Vagina (tissue), 2 donors: ENCODE measurements at regions not wholly inside any gene's neighbourhood (a gene's known extent, or its start where the extent isn't known, plus 50 kb on each side); places are given as distances from the start of the nearest gene placed in this dataset.

Experiments used
- CTCF ChIP-seq, 3 experiments: fragments of 450-650 bp in 2 of 3; fragments of 200-600 bp in 1 of 3; sonication (generic) in 1 of 3; IDR thresholded peaks; one replicate each; pipeline ENCODE4 v1.5.1; 2017 to 2019; ENCODE audit warnings: antibody characterized with exemption in 3 of 3, mild to moderate bottlenecking in 2 of 3, moderate library complexity in 2 of 3
- POLR2A ChIP-seq, 2 donors: fragments of 450-650 bp; IDR thresholded peaks; one replicate each; pipeline ENCODE4 v1.6.1; 2017; ENCODE audit warnings: antibody characterized with exemption in 2 of 2, mild to moderate bottlenecking in 2 of 2, moderate library complexity in 2 of 2

GRCh38 chr6:114419175-114419574, 76.4 kb upstream of the HS3ST5 start:
- TF ChIP-seq CTCF (IDR thresholded peaks at IDR 0.05) (no peak), POLR2A (IDR thresholded peaks at IDR 0.05) (no peak)
